ENCODE measurements at regions not wholly inside any gene's neighbourhood (a gene's known extent, or its start where the extent isn't known, plus 50 kb on each side); places are given as distances from the start of the nearest gene placed in this dataset.

DNA sequence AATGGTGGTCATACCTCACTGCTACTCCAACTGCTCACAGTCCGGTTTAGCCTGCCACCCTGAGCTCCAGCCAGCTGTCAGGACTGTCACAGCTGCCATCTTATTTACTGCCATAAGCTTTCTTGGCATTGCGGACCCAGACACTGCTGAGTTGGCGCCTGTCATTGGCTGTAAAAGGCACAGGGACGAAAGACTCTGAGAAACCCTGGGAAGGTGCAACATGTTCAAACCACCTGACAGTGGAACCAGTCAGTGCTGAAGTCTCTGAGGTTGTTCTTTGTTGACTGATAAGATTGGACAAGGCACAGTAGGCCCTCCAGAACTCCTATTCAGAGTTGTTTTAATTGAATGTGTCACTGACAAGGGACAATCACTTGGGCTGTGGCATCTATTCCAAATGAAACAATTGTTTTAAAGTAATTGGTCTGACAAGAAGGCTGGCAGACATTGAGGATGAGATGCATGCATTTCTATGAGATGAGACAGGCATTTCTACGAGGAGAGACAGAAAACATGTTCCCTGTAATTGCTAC, 927.8 kb downstream of the STPG2 start:
- H3K4me3 ChIP-seq (ENCODE audit: low read length) = no peak overlapping the region
- TF ChIP-seq, protein P1, sequence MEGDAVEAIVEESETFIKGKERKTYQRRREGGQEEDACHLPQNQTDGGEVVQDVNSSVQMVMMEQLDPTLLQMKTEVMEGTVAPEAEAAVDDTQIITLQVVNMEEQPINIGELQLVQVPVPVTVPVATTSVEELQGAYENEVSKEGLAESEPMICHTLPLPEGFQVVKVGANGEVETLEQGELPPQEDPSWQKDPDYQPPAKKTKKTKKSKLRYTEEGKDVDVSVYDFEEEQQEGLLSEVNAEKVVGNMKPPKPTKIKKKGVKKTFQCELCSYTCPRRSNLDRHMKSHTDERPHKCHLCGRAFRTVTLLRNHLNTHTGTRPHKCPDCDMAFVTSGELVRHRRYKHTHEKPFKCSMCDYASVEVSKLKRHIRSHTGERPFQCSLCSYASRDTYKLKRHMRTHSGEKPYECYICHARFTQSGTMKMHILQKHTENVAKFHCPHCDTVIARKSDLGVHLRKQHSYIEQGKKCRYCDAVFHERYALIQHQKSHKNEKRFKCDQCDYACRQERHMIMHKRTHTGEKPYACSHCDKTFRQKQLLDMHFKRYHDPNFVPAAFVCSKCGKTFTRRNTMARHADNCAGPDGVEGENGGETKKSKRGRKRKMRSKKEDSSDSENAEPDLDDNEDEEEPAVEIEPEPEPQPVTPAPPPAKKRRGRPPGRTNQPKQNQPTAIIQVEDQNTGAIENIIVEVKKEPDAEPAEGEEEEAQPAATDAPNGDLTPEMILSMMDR (IDR thresholded peaks at IDR 0.05; ENCODE audit: insufficient read depth, low read depth, low read length, missing control alignments) = no peak
- no peak for DNase-seq (ENCODE audit: low read depth)

DNA sequence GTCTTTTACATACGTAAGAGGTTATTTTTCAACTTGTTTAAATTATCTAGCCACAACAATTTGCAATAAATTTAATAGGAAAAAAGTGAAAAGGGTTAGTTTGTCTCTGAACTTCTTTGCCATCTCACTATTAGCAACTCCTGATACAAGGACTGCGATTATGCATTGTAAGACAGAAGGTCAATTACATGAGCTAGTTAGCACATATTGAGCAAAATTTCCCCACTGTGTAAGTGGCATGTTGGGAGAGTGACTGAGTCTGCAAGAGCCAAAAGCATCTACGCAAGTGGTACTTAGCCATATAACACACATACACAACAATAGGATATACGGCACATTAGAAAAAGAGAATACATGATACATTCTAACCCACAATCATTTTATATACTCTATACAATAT, 927.2 kb downstream of the STPG2 start:
- TF ChIP-seq, protein P1 (IDR thresholded peaks at IDR 0.05; ENCODE audit: insufficient read depth, low read depth, low read length, missing control alignments) = no peak
- H3K4me3 ChIP-seq (ENCODE audit: low read length) = no peak overlapping the region
- DNase-seq (ENCODE audit: low read depth) = no peak

DNA sequence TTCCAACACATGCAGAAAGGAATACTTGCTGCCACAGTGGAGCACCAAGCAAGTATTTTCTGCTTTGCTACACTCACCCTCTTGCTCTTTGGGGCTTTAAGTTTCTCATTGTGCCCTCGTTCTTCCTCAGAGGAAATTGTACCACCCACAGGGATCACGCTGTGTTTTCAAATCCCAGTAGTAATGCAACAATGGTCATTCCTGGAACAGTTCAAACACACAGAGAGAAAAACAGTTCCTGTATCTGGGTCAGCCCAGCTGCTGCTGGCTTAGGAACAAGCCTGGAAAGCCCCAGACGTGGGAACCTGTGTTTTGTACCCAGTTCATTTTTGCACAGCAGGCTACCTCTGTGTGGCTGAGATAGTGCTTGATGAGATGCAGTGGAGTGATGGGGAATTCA, 907.8 kb downstream of the STPG2 start:
- TF ChIP-seq, protein P1 (IDR thresholded peaks at IDR 0.05; ENCODE audit: insufficient read depth, low read depth, low read length, missing control alignments) = no peak

DNA sequence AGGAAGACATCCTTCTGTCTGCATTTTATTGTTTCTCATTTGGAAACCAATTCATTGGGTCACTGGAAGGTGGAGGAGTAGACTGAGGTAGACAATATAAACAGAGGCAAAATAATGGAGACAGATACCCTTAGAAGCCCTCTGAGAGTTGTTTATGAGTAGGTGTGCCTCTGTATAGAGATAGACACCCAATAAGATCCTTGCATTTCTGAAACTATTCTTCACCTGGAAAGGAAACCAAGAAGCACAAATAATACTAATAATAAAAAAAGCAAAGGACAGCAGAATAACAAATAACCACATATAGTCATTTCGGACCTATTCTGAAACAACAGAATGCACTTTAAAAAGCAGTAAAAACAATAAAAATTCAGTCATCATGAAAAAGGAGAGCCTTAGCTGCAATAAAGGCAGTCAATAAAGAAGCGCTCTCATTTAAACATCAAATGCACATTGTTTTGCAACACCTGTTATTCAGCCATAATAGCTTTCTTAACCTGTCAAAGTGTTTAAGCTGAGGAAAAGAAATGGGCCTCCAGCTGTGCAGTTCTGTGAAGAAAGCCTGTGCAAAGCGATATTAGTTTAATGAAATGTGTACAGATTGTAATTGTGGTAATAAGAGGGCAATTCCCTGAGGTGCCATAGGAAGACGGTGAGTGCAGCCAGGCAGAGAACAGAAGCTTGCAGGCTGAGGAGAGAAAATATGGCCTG, 904.2 kb downstream of the STPG2 start:
- H3K4me3 ChIP-seq (ENCODE audit: low read length) = no peak overlapping the region
- no peak for DNase-seq (ENCODE audit: low read depth)
- TF ChIP-seq, protein P1 (IDR thresholded peaks at IDR 0.05; ENCODE audit: insufficient read depth, low read depth, low read length, missing control alignments) = no peak

More for the DNA sequence above, 907.8 kb downstream of the STPG2 start:
- no peak for DNase-seq (ENCODE audit: low read depth)
- H3K4me3 ChIP-seq (ENCODE audit: low read length) = no peak overlapping the region

DNA sequence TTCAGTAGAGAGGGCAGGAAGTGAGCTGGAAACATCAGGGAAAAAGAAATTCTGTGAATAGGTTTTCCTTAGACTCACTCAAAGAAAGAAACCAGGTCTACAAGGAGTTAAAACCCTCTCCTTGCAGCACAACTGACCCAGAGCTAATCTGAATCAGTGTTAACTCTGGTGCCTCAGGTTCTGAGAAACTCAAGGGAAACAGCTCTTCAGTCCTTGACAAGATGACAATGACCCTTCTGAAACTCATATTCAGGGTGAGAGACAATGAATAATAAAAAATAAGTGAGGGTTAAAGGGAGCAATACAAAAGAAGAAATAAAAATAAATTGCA, 903.6 kb downstream of the STPG2 start:
- DNase-seq (ENCODE audit: low read depth) = no peak
- TF ChIP-seq, protein P1 (IDR thresholded peaks at IDR 0.05; ENCODE audit: insufficient read depth, low read depth, low read length, missing control alignments) = no peak
- no peak overlapping the region for H3K4me3 ChIP-seq (ENCODE audit: low read length)

DNA sequence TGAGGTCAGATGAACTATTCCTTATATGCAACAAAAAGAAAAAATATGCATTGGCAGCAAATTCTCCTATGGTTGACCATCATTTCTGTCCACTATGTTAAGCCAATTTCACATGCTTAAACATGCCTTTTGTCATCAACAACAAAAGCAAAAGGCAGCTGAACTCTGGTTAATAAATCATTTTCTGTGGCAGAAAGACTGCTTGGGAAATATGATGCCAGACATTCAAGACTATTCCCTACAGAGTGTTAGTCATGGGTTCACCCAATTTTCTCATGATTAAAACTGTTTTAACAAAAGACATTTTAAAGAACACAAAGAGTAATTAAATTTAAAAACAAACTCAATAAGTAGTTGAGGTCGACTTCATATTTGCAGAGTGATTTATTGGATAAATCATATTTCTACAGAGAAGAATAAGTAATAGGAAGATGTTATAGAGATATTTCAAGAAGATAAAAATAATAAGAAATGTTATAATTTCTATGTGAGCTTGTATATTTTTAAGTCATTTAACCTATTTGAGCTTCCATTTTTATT, 890.6 kb downstream of the STPG2 start:
- H3K4me3 ChIP-seq (ENCODE audit: low read length) = no peak overlapping the region
- TF ChIP-seq, protein P1 (IDR thresholded peaks at IDR 0.05; ENCODE audit: insufficient read depth, low read depth, low read length, missing control alignments) = no peak
- DNase-seq (ENCODE audit: low read depth) = peak; percentile 46

DNA sequence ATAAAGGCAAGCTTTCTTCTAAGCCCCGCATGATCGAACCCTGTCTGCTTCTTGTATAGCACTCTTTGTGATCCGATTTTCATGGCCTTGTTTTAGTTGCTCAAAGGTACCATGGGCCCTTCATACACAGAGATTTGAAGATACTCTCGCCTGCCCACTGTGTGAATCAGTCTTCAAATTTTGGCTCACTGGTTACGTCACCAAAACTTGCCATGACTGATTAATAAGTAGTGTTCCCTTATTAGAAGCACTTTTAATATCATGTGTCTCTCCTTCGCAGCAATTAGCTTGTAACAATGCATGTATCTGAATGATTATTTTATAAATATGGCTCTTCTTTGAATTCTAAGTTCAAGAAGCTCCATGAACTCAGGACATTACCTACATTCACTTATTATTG, 880.5 kb downstream of the STPG2 start:
- no peak for DNase-seq (ENCODE audit: low read depth)
- TF ChIP-seq, protein P1 (IDR thresholded peaks at IDR 0.05; ENCODE audit: insufficient read depth, low read depth, low read length, missing control alignments) = no peak
- H3K4me3 ChIP-seq (ENCODE audit: low read length) = no peak overlapping the region

Data from epithelial cell of esophagus (primary cell).